Activated B cell treated with CpG ODN at 0.5 μM for 24 hours (primary cell): ENCODE measurements at regions not wholly inside any gene's neighbourhood (a gene's known extent, or its start where the extent isn't known, plus 50 kb on each side); places are given as distances from the start of the nearest gene placed in this dataset.

Experiments
- ATAC-seq: fragments of 200-7000 bp; cut with Tn5 transposase; one replicate; pipeline ENCODE4 v1.10.0; 2021; ENCODE audit warnings: low read depth, mild to moderate bottlenecking, moderate library complexity
- CTCF ChIA-PET: fragments of 350-600 bp; sonication (Branson Sonifier 250); formaldehyde crosslinking; loops from one replicate; lab custom pipeline; 2021; ENCODE audit warnings: antibody characterized with exemption; lab: Charles Lee
- POLR2A ChIA-PET: fragments of 350-600 bp; sonication (Branson Sonifier 250); formaldehyde crosslinking; loops from one replicate; lab custom pipeline; 2021; ENCODE audit warnings: antibody characterized with exemption; lab: Charles Lee
- DNase-seq: peaks from one replicate; pipeline ENCODE4 v3.0.0; 2022
- H3K27ac Mint-ChIP-seq: one replicate; pipeline ENCODE4 v1.8.0; 2020; ENCODE audit warnings: mixed read lengths
- H3K27me3 Mint-ChIP-seq: one replicate; pipeline ENCODE4 v1.8.0; 2021; ENCODE audit warnings: mixed read lengths
- H3K36me3 Mint-ChIP-seq: one replicate; pipeline ENCODE4 v1.8.0; 2021; ENCODE audit warnings: low read depth, mixed read lengths
- H3K4me1 Mint-ChIP-seq: one replicate; pipeline ENCODE4 v1.8.0; 2021; ENCODE audit warnings: mixed read lengths
- H3K4me3 Mint-ChIP-seq: one replicate; pipeline ENCODE4 v1.8.0; 2020; ENCODE audit warnings: mild to moderate bottlenecking, mixed read lengths
- H3K9me3 Mint-ChIP-seq: one replicate; pipeline ENCODE4 v1.8.0; 2020; ENCODE audit warnings: mixed read lengths
- intact Hi-C: fragments of 100-400 bp; cut with micrococcal nuclease; formaldehyde crosslinking; loops from one replicate; pipeline ENCODE4 v1.15.1; 2024
- TF ChIP-seq, protein P1 (sequence below): fragments of 200-600 bp; IDR thresholded peaks from one replicate; pipeline ENCODE4 v1.8.0; 2022; ENCODE audit warnings: antibody characterized with exemption, mild to moderate bottlenecking

DNA sequence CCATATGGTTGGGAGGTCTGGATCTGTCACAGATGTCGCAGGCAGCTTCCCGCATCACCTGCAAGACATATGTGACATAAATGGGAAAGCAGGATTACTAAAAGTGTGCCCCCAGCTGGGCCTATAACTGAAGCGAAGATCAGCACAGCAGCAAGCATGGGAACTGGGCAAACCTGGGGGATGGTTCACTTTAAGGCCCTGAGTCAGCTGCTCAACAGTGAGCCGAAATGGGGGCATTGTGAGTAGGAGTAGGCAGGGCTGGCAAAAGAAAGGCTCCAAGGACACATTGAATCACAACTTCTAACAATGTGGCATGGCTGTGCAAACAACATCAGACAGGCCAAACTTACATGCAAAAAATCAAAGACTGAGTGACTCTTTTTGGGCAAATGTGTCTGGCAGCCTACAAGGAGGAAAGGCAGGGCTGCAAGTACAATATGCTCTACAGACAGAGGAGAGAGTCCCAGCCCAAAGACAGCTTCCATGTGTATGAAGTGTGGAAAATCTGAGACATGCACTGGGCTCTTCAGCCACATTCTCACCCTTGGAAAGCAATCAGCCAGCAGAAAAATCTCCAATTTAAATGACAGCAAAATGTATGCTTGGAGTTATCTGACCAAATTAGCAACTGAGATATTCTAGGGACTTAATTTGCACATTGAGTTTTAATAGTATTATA lies 531.0 kb upstream of the MMS22L start:
- intact Hi-C loops = no loop called here
- ChIA-PET CTCF (no interaction called here), POLR2A (no interaction called here)
- ATAC-seq = no peak
- Mint-ChIP-seq H3K9me3 (no peaks in the 10 kb centered on the region), H3K36me3 (no peaks in the 10 kb centered on the region), H3K27ac (no peak overlapping the region), H3K4me1 (no peaks in the 10 kb centered on the region), H3K4me3 (no peak overlapping the region), H3K27me3 (no peaks in the 10 kb centered on the region)
- TF ChIP-seq, protein P1, sequence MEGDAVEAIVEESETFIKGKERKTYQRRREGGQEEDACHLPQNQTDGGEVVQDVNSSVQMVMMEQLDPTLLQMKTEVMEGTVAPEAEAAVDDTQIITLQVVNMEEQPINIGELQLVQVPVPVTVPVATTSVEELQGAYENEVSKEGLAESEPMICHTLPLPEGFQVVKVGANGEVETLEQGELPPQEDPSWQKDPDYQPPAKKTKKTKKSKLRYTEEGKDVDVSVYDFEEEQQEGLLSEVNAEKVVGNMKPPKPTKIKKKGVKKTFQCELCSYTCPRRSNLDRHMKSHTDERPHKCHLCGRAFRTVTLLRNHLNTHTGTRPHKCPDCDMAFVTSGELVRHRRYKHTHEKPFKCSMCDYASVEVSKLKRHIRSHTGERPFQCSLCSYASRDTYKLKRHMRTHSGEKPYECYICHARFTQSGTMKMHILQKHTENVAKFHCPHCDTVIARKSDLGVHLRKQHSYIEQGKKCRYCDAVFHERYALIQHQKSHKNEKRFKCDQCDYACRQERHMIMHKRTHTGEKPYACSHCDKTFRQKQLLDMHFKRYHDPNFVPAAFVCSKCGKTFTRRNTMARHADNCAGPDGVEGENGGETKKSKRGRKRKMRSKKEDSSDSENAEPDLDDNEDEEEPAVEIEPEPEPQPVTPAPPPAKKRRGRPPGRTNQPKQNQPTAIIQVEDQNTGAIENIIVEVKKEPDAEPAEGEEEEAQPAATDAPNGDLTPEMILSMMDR = no peak
- no peak for DNase-seq

DNA sequence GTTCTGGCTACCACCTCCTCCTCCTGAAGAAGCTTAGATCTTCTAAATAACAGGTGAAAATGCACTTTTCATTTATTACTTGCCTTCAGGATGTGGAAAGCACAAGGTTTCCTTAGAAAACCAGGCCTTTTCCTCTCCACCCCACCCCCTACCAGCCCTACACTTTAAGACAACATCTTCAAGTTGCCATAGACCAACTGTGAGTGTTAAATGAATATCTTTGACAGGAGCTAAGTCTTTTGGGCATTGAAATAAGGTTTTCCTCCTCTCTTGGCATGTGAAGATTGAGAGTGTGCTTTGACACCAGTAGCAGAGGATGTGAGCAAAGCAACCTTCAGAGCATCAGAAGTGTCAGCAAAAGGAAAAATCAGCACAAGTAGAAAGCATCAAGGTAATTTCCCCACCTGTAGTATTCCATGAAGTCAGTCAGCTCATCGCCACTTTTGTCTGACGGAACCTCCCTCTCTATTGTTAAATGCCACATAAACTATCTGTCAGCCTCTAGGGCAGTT lies 532.3 kb upstream of the MMS22L start:
- no peak for DNase-seq
- CTCF ChIA-PET = no interaction called here
- intact Hi-C loops = no loop called here
- POLR2A ChIA-PET = no interaction called here
- ATAC-seq = no peak
- Mint-ChIP-seq H3K4me3 (no peak overlapping the region), H3K9me3 (no peaks in the 10 kb centered on the region), H3K4me1 (no peaks in the 10 kb centered on the region), H3K27ac (no peak overlapping the region), H3K36me3 (no peaks in the 10 kb centered on the region), H3K27me3 (no peaks in the 10 kb centered on the region)
- TF ChIP-seq, protein P1 = no peak

DNA sequence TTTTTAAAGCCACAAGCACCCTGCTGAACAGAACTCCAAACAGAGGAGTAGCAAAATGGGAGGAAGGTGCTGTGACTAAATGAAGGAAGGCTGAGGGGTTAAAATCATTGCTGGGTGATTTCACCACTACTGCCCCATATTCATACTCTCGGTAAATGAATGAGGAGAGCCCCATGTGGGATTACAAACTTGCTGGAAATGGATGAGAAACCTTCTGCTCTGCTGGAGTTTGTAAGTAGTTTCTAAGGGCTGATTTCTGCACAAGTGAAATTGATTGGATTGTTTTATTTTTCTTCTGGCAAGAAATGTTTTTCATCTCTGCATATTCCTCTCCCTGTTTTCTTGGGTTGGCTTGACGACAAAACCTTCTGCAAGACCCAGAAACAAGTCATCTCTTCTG lies 533.5 kb upstream of the MMS22L start:
- POLR2A ChIA-PET = interaction anchor here (0.7 kb wide), 1 partner anchor 525 kb away, joined by 3 read pairs; no protein-coding TSS in a partner anchor
- no peak overlapping the region for H3K27ac Mint-ChIP-seq
- H3K4me3 Mint-ChIP-seq = no peak overlapping the region
- intact Hi-C loops = no loop called here
- DNase-seq (no peak), ATAC-seq (no peak)
- CTCF ChIA-PET = no interaction called here
- TF ChIP-seq, protein P1 = no peak
- no peaks in the 10 kb centered on the region for H3K4me1 Mint-ChIP-seq
- H3K27me3 Mint-ChIP-seq = no peaks in the 10 kb centered on the region
- no peaks in the 10 kb centered on the region for H3K9me3 Mint-ChIP-seq
- no peaks in the 10 kb centered on the region for H3K36me3 Mint-ChIP-seq

DNA sequence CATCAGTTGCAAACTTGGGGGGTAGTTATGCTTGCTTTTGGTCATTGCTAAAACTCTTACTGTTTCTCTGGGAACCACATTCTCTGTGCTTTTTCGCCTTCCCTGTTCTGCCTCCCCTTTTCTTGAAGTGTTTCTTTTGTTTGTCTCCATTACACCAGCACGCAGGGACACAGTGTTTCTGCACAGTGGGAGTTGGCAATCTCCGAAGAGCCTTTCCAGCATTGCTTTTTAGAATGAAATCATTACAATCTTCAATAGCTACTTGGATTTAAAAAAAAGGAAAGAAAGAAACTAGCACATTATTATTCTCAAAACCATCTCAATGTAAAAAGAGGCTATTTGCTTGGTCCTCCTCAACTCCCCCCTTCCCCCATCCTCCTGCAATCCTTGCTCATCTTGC lies 536.7 kb upstream of the MMS22L start:
- intact Hi-C loops = no loop called here
- DNase-seq (no peak), ATAC-seq (no peak)
- ChIA-PET CTCF (no interaction called here), POLR2A (no interaction called here)
- Mint-ChIP-seq H3K36me3 (no peaks in the 10 kb centered on the region), H3K9me3 (no peaks in the 10 kb centered on the region), H3K27me3 (no peaks in the 10 kb centered on the region), H3K27ac (no peak overlapping the region), H3K4me3 (no peak overlapping the region), H3K4me1 (no peaks in the 10 kb centered on the region)
- TF ChIP-seq, protein P1 = no peak

DNA sequence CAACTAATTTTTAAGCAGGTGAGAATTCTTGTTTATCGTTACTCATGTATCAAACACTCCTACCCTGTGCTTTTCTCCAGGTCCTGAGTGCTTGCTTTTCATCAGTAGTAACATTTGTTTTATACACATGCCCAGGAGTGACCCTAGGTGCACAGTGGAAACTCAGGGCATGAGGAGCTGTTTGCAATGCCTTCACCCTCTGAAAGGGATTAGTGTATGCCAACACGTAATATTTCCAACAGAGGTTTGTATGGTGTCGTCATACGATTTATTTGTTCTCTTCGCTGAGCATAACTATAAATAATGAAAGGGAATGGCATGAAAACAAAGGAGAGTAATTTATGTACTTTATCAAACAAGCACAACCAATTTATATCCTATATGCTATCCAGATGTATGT lies 537.4 kb upstream of the MMS22L start:
- intact Hi-C loops = no loop called here
- no peak overlapping the region for H3K27ac Mint-ChIP-seq
- no peaks in the 10 kb centered on the region for H3K4me1 Mint-ChIP-seq
- H3K4me3 Mint-ChIP-seq = no peak overlapping the region
- H3K36me3 Mint-ChIP-seq = no peaks in the 10 kb centered on the region
- POLR2A ChIA-PET = no interaction called here
- no peaks in the 10 kb centered on the region for H3K27me3 Mint-ChIP-seq
- ATAC-seq (no peak), DNase-seq (no peak)
- TF ChIP-seq, protein P1 = no peak
- CTCF ChIA-PET = no interaction called here
- H3K9me3 Mint-ChIP-seq = no peaks in the 10 kb centered on the region
